Esophagus squamous epithelium (tissue), 4 donors: ENCODE measurements at regions not wholly inside any gene's neighbourhood (a gene's known extent, or its start where the extent isn't known, plus 50 kb on each side); places are given as distances from the start of the nearest gene placed in this dataset.

ENCODE experiments used
- POLR2A ChIP-seq, 4 donors: fragments of 450-650 bp; IDR thresholded peaks; one replicate each; pipeline ENCODE4 v1.6.1; 2017; ENCODE audit warnings: antibody characterized with exemption in 4 of 4, mild to moderate bottlenecking in 4 of 4, moderate library complexity in 3 of 4
- TF ChIP-seq, protein P1 (sequence below), 6 experiments: fragments of 450-650 bp in 4 of 6; fragments of 200-600 bp in 2 of 6; sonication (generic) in 2 of 6; IDR thresholded peaks; one replicate each; pipeline ENCODE4 v1.5.1; 2016 to 2019; ENCODE audit warnings: antibody characterized with exemption in 6 of 6, mild to moderate bottlenecking in 4 of 6, moderate library complexity in 4 of 6

DNA sequence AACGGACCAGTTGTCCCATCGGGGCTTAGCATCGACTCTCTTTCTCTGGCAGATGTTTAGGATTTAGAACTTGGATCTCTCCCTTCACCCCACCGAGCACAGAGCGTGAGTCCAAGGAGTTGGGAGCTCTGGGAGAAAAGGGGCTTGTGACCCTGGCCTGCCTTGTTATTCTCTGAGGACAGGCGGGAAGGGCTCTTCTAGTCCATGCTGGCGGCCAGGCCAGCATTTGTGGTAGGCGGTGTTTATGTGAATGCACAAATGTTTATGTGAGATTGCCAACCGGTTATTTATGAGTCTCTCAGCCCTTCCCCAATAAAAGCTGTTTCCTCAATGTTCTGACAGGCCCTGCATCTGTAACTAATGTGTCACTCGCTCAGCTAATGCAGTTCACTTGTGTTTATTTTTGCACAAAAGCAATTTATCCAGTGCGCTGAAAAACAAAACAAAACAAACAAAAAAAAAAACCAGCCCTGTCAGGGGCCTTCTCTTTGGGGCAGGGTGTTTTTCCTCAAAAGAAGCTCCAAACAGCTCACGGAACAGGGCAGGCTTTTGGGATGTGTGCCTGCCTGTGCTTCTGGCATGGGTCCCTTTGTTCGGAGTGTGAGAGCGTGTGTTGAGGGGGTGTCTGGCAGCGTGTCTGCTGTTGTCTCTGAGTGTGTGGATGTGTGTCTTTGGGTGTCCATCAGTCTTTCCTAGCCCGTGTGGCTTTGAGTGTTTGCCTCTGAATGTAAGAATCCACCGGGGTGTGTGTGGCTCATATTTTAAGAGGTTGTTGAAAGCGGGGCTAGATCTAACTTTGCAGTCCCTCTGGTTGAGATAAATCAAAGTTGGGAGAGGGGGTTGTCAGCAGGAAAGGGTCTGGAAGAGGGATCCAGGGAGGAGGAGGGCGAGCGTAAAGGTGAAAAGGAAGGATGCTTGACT, 52.8 kb upstream of the HAAO start:
- TF ChIP-seq, protein P1, sequence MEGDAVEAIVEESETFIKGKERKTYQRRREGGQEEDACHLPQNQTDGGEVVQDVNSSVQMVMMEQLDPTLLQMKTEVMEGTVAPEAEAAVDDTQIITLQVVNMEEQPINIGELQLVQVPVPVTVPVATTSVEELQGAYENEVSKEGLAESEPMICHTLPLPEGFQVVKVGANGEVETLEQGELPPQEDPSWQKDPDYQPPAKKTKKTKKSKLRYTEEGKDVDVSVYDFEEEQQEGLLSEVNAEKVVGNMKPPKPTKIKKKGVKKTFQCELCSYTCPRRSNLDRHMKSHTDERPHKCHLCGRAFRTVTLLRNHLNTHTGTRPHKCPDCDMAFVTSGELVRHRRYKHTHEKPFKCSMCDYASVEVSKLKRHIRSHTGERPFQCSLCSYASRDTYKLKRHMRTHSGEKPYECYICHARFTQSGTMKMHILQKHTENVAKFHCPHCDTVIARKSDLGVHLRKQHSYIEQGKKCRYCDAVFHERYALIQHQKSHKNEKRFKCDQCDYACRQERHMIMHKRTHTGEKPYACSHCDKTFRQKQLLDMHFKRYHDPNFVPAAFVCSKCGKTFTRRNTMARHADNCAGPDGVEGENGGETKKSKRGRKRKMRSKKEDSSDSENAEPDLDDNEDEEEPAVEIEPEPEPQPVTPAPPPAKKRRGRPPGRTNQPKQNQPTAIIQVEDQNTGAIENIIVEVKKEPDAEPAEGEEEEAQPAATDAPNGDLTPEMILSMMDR (IDR thresholded peaks at IDR 0.05) = no peak
- TF ChIP-seq POLR2A (IDR thresholded peaks at IDR 0.05) = no peak
